ENCODE measurements at regions not wholly inside any gene's neighbourhood (a gene's known extent, or its start where the extent isn't known, plus 50 kb on each side); places are given as distances from the start of the nearest gene placed in this dataset.

DNA sequence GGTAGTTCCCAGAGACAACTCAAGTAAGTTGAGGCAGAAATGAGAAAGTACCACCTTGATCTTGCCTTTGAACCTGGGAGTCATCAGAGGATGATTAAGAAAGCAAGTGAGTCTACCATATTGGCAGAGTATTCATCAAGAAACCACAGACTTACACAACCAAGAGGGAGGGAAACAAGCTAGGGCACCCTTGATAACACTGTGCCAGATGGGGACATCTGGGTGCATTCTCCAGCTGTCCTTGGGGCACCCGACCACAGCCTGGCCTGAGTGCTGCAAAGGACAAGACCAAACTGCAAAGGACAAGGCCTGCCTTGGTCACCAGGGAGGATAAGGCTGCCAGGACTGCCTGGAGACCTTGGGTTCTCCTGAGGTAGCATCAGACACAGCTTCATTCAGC, 553.6 kb downstream of the EPHB1 start:
- Histone ChIP-seq H3K27me3 (ENCODE audit: insufficient read depth, poor library complexity, severe bottlenecking) (no peaks in the 10 kb centered on the region), H3K4me1 (ENCODE audit: insufficient read depth, poor library complexity, severe bottlenecking) (no peaks in the 10 kb centered on the region)
- DNase-seq (ENCODE audit: low spot score): no peak

DNA sequence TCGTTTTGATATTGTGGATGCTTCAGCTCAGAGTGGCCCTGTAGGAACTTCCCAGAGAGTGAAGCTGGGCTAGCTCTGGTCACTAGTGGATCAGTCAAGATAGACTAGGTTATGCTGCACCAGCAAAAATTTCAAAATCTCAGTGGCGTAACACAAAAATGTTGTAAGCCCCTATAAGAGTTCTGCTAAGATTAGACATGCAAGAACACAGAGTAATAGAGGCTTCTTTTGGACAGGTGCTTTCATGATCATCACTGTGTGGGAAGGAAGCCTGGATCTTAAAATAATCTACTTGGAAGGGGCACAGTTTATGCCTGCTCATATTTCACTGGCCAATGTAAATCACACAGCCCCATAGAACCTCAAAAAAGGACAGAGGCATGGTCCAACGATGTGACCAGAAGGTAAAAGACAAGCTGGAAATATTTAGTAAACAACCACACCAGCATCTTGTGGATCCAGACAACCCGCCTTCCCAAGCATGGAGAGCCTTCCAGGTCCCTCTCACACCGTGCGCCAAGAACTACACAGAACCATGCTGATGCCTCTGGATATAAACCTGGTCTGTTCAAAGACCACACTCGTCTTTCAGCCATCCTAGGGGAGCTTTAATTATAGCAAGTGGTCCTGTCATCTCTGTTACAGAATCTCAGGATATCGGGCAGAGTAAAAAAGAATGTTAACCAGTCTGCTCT, 554.3 kb downstream of the EPHB1 start:
- no peaks in the 10 kb centered on the region for H3K27me3 ChIP-seq (ENCODE audit: insufficient read depth, poor library complexity, severe bottlenecking)
- no peak overlapping the region for H3K4me3 ChIP-seq (ENCODE audit: severe bottlenecking)
- H3K36me3 ChIP-seq (ENCODE audit: low read depth): no peaks in the 10 kb centered on the region
- no peak overlapping the region for H3K27ac ChIP-seq (ENCODE audit: poor library complexity, severe bottlenecking)
- H3K9me3 ChIP-seq (ENCODE audit: severe bottlenecking): no peaks in the 10 kb centered on the region
- DNase-seq (ENCODE audit: low spot score) (no peak), ATAC-seq (ENCODE audit: low read depth) (no peak)
- no peaks in the 10 kb centered on the region for H3K4me1 ChIP-seq (ENCODE audit: insufficient read depth, poor library complexity, severe bottlenecking)
- TF ChIP-seq, protein P1, sequence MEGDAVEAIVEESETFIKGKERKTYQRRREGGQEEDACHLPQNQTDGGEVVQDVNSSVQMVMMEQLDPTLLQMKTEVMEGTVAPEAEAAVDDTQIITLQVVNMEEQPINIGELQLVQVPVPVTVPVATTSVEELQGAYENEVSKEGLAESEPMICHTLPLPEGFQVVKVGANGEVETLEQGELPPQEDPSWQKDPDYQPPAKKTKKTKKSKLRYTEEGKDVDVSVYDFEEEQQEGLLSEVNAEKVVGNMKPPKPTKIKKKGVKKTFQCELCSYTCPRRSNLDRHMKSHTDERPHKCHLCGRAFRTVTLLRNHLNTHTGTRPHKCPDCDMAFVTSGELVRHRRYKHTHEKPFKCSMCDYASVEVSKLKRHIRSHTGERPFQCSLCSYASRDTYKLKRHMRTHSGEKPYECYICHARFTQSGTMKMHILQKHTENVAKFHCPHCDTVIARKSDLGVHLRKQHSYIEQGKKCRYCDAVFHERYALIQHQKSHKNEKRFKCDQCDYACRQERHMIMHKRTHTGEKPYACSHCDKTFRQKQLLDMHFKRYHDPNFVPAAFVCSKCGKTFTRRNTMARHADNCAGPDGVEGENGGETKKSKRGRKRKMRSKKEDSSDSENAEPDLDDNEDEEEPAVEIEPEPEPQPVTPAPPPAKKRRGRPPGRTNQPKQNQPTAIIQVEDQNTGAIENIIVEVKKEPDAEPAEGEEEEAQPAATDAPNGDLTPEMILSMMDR (IDR thresholded peaks at IDR 0.05; ENCODE audit: poor library complexity, severe bottlenecking): no peak

More for the DNA sequence above, 553.6 kb downstream of the EPHB1 start:
- no peak overlapping the region for H3K4me3 ChIP-seq (ENCODE audit: severe bottlenecking)
- H3K36me3 ChIP-seq (ENCODE audit: low read depth): no peaks in the 10 kb centered on the region
- H3K9me3 ChIP-seq (ENCODE audit: severe bottlenecking): no peaks in the 10 kb centered on the region
- TF ChIP-seq, protein P1 (IDR thresholded peaks at IDR 0.05; ENCODE audit: poor library complexity, severe bottlenecking): no peak
- H3K27ac ChIP-seq (ENCODE audit: poor library complexity, severe bottlenecking): no peak overlapping the region
- no peak for ATAC-seq (ENCODE audit: low read depth)

DNA sequence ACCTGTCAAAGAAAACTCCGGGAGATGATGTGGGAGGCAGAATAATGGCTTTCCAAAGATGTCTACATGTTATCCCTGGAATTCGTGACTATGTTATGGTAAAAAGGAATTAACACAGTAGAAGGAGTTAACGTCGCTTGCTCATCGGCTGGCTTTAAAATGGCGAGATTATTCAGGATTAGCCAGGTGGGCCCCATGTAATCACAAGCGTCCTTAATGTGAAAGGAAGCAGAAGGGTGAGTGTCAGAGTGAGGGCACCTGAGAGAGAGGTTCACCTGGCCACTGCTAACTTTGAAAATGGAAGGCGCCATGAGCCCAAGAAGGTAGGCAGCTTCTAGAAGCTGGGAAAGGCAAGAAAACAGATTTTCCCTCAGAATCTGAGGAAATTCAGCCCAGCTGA, 557.2 kb downstream of the EPHB1 start:
- no peak for DNase-seq (ENCODE audit: low spot score)
- H3K4me3 ChIP-seq (ENCODE audit: severe bottlenecking): no peak overlapping the region
- no peaks in the 10 kb centered on the region for H3K27me3 ChIP-seq (ENCODE audit: insufficient read depth, poor library complexity, severe bottlenecking)
- H3K36me3 ChIP-seq (ENCODE audit: low read depth): no peaks in the 10 kb centered on the region
- H3K27ac ChIP-seq (ENCODE audit: poor library complexity, severe bottlenecking): no peak overlapping the region
- ATAC-seq (ENCODE audit: low read depth): no peak
- H3K9me3 ChIP-seq (ENCODE audit: severe bottlenecking): no peaks in the 10 kb centered on the region
- TF ChIP-seq, protein P1 (IDR thresholded peaks at IDR 0.05; ENCODE audit: poor library complexity, severe bottlenecking): no peak
- no peaks in the 10 kb centered on the region for H3K4me1 ChIP-seq (ENCODE audit: insufficient read depth, poor library complexity, severe bottlenecking)

DNA sequence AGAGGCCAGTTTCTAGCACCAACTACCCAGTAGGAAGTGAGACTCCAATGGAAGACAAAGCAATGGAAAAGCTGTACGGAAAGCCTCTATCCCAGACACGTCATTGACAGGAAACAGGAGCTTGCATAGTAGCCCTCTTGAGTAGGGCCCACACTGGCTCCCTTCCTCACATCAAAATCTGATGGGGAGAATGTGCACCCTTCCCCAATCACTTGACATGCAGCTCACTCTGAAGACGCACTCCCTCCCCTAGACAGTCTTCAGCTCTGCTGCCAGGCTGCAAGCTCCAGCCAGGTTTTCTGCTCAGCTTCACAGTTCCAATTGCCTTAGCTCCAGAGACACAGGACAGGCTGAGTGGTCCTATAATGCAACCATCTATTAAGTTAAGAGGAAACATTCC, 567.8 kb downstream of the EPHB1 start:
- H3K36me3 ChIP-seq (ENCODE audit: low read depth): no peaks in the 10 kb centered on the region

DNA sequence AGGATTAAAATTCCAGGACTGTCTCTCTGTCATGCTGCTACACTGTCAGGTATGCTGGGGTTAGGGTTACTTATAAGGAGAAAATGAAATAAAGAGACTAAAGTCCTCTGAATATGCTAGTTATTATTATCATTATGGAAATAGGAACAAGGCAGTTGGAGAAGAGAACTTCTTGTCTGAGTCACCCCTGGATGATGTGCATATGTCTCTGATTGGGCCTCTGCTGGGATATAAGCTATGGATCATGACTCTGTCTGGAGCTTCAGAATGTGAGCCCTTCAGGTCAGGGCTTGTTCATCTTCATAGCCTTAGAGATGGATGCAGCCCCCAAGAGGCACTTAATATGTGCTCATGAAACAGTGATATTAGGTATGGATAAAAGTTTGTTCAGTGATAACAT, 569.6 kb downstream of the EPHB1 start:
- DNase-seq (ENCODE audit: low spot score) (no peak), ATAC-seq (ENCODE audit: low read depth) (no peak)
- Histone ChIP-seq H3K4me3 (ENCODE audit: severe bottlenecking) (no peak overlapping the region), H3K27me3 (ENCODE audit: insufficient read depth, poor library complexity, severe bottlenecking) (no peaks in the 10 kb centered on the region), H3K36me3 (ENCODE audit: low read depth) (no peaks in the 10 kb centered on the region), H3K27ac (ENCODE audit: poor library complexity, severe bottlenecking) (no peak overlapping the region), H3K4me1 (ENCODE audit: insufficient read depth, poor library complexity, severe bottlenecking) (no peaks in the 10 kb centered on the region), H3K9me3 (ENCODE audit: severe bottlenecking) (no peaks in the 10 kb centered on the region)
- TF ChIP-seq, protein P1 (IDR thresholded peaks at IDR 0.05; ENCODE audit: poor library complexity, severe bottlenecking): no peak

More for the DNA sequence above, 567.8 kb downstream of the EPHB1 start:
- ATAC-seq (ENCODE audit: low read depth) (no peak), DNase-seq (ENCODE audit: low spot score) (no peak)
- H3K9me3 ChIP-seq (ENCODE audit: severe bottlenecking): no peaks in the 10 kb centered on the region
- H3K4me1 ChIP-seq (ENCODE audit: insufficient read depth, poor library complexity, severe bottlenecking): no peaks in the 10 kb centered on the region
- H3K27me3 ChIP-seq (ENCODE audit: insufficient read depth, poor library complexity, severe bottlenecking): no peaks in the 10 kb centered on the region
- H3K4me3 ChIP-seq (ENCODE audit: severe bottlenecking): no peak overlapping the region
- TF ChIP-seq, protein P1 (IDR thresholded peaks at IDR 0.05; ENCODE audit: poor library complexity, severe bottlenecking): no peak
- H3K27ac ChIP-seq (ENCODE audit: poor library complexity, severe bottlenecking): no peak overlapping the region

All from RWPE2 (cell line).